Transverse colon (tissue), 4 donors: ENCODE measurements at regions not wholly inside any gene's neighbourhood (a gene's known extent, or its start where the extent isn't known, plus 50 kb on each side); places are given as distances from the start of the nearest gene placed in this dataset.

ENCODE experiments used
- DNase-seq: peaks from one replicate; pipeline ENCODE4 v3.0.0-alpha.2; 2019
- H3K27ac ChIP-seq, 4 donors: fragments of 200-600 bp; sonication (generic); 2 replicates each; pipeline ENCODE4 v1.5.1; 2016 to 2018; ENCODE audit warnings: inconsistent platforms in 4 of 4
- H3K27me3 ChIP-seq: fragments of 200-600 bp; sonication (generic); 2 replicates; pipeline ENCODE4 v1.5.1; 2017; ENCODE audit warnings: inconsistent platforms
- H3K36me3 ChIP-seq, 4 donors: fragments of 200-600 bp; sonication (generic); 2 replicates each; pipeline ENCODE4 v1.5.1; 2017 to 2019; ENCODE audit warnings: inconsistent platforms in 4 of 4
- H3K4me1 ChIP-seq, 4 donors: fragments of 200-600 bp; sonication (generic); 2 replicates each; pipeline ENCODE4 v1.5.1; 2017 to 2020; ENCODE audit warnings: inconsistent platforms in 4 of 4
- H3K4me3 ChIP-seq, 4 donors: fragments of 200-600 bp; sonication (generic); 1 replicate in 1 of 4; 2 replicates in 3 of 4; pipeline versions ENCODE4 v1.5.1 to v1.6.1; 2017 to 2019; ENCODE audit warnings: inconsistent platforms in 4 of 4
- H3K9me3 ChIP-seq, 2 donors: fragments of 200-600 bp; sonication (generic); 2 replicates each; pipeline ENCODE4 v1.5.1; 2017 to 2019; ENCODE audit warnings: inconsistent platforms in 2 of 2
- EP300 ChIP-seq: sonication (generic); formaldehyde crosslinking; IDR thresholded peaks from one replicate; pipeline ENCODE4 v1.6.1; 2017; ENCODE audit warnings: antibody characterized with exemption, low read depth
- POLR2A ChIP-seq: fragments of 450-650 bp; IDR thresholded peaks from one replicate; pipeline ENCODE4 v1.6.1; 2016; ENCODE audit warnings: antibody characterized with exemption, mild to moderate bottlenecking, moderate library complexity
- POLR2AphosphoS5 ChIP-seq, 3 donors: sonication (generic); formaldehyde crosslinking; IDR thresholded peaks; one replicate each; pipeline ENCODE4 v1.6.1; 2016; ENCODE audit warnings: antibody characterized with exemption in 3 of 3
- WGBS, 2 donors: methylation state at CpG; one replicate each; pipeline ENCODE4 v1.1.5; 2018; ENCODE audit warnings: low coverage in 1 of 2; 5-methylcytosine and 5-hydroxymethylcytosine counted together
- in situ Hi-C, 4 donors: fragments of 200-750 bp; cut with MboI; loops; one replicate each; pipeline versions ENCODE4 v1.15.0 to v1.15.1; 2017; ENCODE audit warnings: low sequenced_read_pairs in 3 of 4, low pct_ligation_motif_present in 1 of 4, low pct_unique_long_range_greater_than_20kb in 1 of 4
- intact Hi-C: fragments of 100-400 bp; cut with DNase I; formaldehyde crosslinking; loops from one replicate; pipeline ENCODE4 v1.15.1; 2023; ENCODE audit warnings: low total_unique reads
- TF ChIP-seq, protein P1 (sequence below), 5 experiments: fragments of 200-600 bp in 3 of 5; fragments of 450-650 bp in 2 of 5; sonication (generic) in 3 of 5; IDR thresholded peaks; 1 replicate in 2 of 5; 2 replicates in 3 of 5; pipeline ENCODE4 v1.5.1; 2016 to 2017; ENCODE audit warnings: antibody characterized with exemption in 5 of 5, inconsistent platforms in 3 of 5, mild to moderate bottlenecking in 2 of 5, moderate library complexity in 1 of 5

DNA sequence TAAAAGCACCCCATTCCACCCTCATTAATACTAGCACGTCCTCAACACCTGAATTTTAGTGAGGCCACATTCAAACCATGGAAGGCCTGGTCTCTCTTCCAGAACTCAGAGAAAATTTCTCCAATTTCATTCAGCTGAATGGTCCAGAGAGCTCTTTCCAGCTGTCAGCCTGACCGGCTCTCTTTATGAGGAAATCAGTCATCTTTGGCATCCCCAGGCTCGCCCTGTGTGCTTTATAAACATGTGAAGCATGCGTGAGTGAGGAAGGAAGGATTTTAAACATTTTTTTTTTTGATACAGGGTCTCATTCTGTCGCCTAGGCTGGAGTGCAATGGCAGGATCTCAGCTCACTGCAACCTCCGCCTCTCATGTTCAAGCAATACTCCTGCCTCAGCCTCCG lies 1812.9 kb upstream of the TENM3 start:
- H3K4me3 ChIP-seq: no peak overlapping the region
- in situ Hi-C loops: no loop called here

DNA sequence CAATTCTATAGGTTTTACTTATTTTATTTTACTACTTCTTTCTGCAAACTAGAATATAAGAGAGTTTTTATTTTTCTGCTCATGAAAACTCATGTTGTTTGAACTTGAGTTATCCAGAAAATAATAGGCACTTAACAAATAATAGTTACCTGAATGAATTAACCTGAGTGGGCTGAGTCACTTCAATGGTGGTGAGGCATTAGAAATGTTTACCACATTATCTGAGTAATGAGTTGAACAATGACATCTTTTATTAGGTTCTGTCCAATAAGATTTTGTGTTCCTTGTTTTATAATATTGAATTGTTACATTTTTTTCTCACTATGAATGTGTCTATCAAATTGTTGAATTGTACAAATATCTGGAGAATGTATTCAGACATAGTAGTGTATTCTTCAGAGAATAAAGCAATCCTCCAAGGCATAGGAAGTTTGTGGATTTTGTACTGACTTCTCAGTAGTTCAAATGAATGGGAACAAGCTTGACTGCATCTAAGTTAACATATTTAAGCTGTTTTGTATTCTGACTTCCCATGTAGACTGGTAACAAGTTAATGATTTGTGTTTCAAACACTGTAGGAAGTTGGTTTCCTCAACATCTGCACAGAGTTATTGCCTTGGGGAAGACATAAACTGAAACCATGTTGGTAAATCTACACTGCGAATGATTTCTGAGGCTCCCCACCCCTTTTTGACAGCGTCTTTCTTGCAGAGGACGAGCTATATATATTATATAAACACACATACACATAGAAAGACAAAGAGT lies 1808.9 kb upstream of the TENM3 start:
- H3K27ac ChIP-seq: no peak overlapping the region
- intact Hi-C loops (no loop called here), in situ Hi-C loops (no loop called here)
- H3K4me3 ChIP-seq: no peak overlapping the region
- 9 to 12% methylated on average over 3 of the region's 3 CpGs for WGBS, 2 donors
- no peaks in the 10 kb centered on the region for H3K9me3 ChIP-seq
- DNase-seq: no peak
- TF ChIP-seq, protein P1, sequence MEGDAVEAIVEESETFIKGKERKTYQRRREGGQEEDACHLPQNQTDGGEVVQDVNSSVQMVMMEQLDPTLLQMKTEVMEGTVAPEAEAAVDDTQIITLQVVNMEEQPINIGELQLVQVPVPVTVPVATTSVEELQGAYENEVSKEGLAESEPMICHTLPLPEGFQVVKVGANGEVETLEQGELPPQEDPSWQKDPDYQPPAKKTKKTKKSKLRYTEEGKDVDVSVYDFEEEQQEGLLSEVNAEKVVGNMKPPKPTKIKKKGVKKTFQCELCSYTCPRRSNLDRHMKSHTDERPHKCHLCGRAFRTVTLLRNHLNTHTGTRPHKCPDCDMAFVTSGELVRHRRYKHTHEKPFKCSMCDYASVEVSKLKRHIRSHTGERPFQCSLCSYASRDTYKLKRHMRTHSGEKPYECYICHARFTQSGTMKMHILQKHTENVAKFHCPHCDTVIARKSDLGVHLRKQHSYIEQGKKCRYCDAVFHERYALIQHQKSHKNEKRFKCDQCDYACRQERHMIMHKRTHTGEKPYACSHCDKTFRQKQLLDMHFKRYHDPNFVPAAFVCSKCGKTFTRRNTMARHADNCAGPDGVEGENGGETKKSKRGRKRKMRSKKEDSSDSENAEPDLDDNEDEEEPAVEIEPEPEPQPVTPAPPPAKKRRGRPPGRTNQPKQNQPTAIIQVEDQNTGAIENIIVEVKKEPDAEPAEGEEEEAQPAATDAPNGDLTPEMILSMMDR (IDR thresholded peaks at IDR 0.05): no peak
- TF ChIP-seq POLR2A (no peak), EP300 (no peak), POLR2AphosphoS5 (IDR thresholded peaks at IDR 0.05) (no peak)
- no peaks in the 10 kb centered on the region for H3K36me3 ChIP-seq
- H3K27me3 ChIP-seq: no peaks in the 10 kb centered on the region
- H3K4me1 ChIP-seq: no peaks in the 10 kb centered on the region

More for the DNA sequence above, 1812.9 kb upstream of the TENM3 start:
- no peak for TF ChIP-seq POLR2AphosphoS5 (IDR thresholded peaks at IDR 0.05)
- no peak for TF ChIP-seq EP300
- no peak for TF ChIP-seq POLR2A
- TF ChIP-seq, protein P1 (IDR thresholded peaks at IDR 0.05): no peak
- DNase-seq: no peak
- WGBS, 2 donors: 51 to 81% methylated on average over 6 to 7 of the region's 7 CpGs
- H3K27ac ChIP-seq: no peak overlapping the region
- H3K36me3 ChIP-seq: no peaks in the 10 kb centered on the region
- no peaks in the 10 kb centered on the region for H3K9me3 ChIP-seq
- H3K27me3 ChIP-seq: no peaks in the 10 kb centered on the region
- H3K4me1 ChIP-seq: no peaks in the 10 kb centered on the region
- intact Hi-C loops: no loop called here

DNA sequence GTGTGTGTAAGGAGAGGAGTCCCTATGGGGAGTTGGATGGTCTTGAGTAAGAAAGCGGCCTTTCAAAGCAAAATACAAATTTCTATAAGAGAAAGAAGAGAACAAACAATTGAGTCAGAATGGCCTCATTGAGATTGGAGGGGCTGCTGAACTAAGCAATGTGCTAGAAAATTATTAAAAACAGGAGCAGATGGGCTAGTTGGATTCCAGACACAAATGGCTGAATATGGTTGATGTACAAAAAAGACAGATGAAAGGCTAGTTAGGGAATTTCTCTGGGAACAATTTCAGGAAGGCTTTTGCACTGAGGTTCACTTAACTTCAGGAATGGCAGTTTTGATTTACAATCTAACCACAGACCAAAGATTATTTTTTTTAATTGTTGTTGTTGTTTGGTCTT lies 1806.8 kb upstream of the TENM3 start:
- Histone ChIP-seq H3K27me3 (no peaks in the 10 kb centered on the region), H3K36me3 (no peaks in the 10 kb centered on the region), H3K4me3 (no peak overlapping the region), H3K27ac (no peak overlapping the region), H3K4me1 (no peaks in the 10 kb centered on the region), H3K9me3 (no peaks in the 10 kb centered on the region)
- 73 to 83% methylated on average over 1 of the region's 1 CpG for WGBS, 2 donors
- no peak for TF ChIP-seq POLR2AphosphoS5 (IDR thresholded peaks at IDR 0.05)
- TF ChIP-seq EP300: no peak
- TF ChIP-seq POLR2A: no peak
- TF ChIP-seq, protein P1 (IDR thresholded peaks at IDR 0.05): no peak
- in situ Hi-C loops (no loop called here), intact Hi-C loops (no loop called here)
- DNase-seq: no peak

DNA sequence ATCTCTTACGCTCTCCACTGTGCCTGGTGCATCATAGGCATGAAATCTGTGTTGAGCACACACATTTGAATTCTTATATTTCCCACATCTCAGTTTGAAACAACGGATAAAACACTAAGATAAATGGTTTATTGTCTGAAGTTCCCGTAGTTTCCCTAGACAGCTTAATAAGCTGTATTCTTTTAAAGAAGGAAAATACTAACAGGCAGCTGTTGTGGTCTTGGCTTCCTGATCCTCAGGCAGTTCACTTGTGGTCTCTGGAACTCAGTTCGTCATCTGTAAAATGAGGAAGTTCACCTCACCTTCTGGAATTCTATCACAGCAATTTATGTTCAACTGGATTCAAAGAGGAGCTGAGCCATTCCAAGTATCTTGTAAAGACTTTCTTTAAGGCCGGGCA lies 1805.6 kb upstream of the TENM3 start:
- Histone ChIP-seq H3K4me3 (no peak overlapping the region), H3K27me3 (no peaks in the 10 kb centered on the region), H3K9me3 (no peaks in the 10 kb centered on the region), H3K36me3 (no peaks in the 10 kb centered on the region), H3K27ac (no peak overlapping the region), H3K4me1 (no peaks in the 10 kb centered on the region)
- DNase-seq: no peak
- intact Hi-C loops: no loop called here
- 54 to 75% methylated on average over 3 to 5 of the region's 5 CpGs for WGBS, 2 donors
- in situ Hi-C loops: no loop called here
- TF ChIP-seq, protein P1 (IDR thresholded peaks at IDR 0.05): no peak
- TF ChIP-seq POLR2A (no peak), POLR2AphosphoS5 (IDR thresholded peaks at IDR 0.05) (no peak), EP300 (no peak)
